ENCODE measurements at regions not wholly inside any gene's neighbourhood (a gene's known extent, or its start where the extent isn't known, plus 50 kb on each side); places are given as distances from the start of the nearest gene placed in this dataset.

- H3K27me3 ChIP-seq = no peaks in the 10 kb centered on the region
- H3K4me3 ChIP-seq = no peak overlapping the region
- H3K36me3 ChIP-seq = no peaks in the 10 kb centered on the region
- H3K27ac ChIP-seq = no peak overlapping the region
- no peaks in the 10 kb centered on the region for H3K9me3 ChIP-seq
- no peak for DNase-seq (ENCODE audit: low spot score)
- no peak for TF ChIP-seq CTCF (IDR thresholded peaks at IDR 0.05)
- no peaks in the 10 kb centered on the region for H3K4me1 ChIP-seq
Observed at GRCh38 chrX:69293776-69294601, 128.7 kb upstream of the PJA1 start.

- Histone ChIP-seq H3K36me3 (no peaks in the 10 kb centered on the region), H3K9me3 (no peaks in the 10 kb centered on the region), H3K27ac (no peak overlapping the region), H3K27me3 (no peaks in the 10 kb centered on the region), H3K4me3 (no peak overlapping the region), H3K4me1 (peaks cover 0 to 3% of the 10 kb centered on the region in 2 donors)
- no peak for TF ChIP-seq CTCF (IDR thresholded peaks at IDR 0.05)
- DNase-seq (ENCODE audit: low spot score) = no peak
Observed at GRCh38 chrX:69291116-69291515, 125.9 kb upstream of the PJA1 start.

- Histone ChIP-seq H3K4me1 (peaks cover 0 to 11% of the 10 kb centered on the region in 2 donors), H3K27me3 (no peaks in the 10 kb centered on the region), H3K9me3 (no peaks in the 10 kb centered on the region), H3K27ac (no peak overlapping the region), H3K4me3 (no peak overlapping the region), H3K36me3 (no peaks in the 10 kb centered on the region)
- no peak for DNase-seq (ENCODE audit: low spot score)
- TF ChIP-seq CTCF (IDR thresholded peaks at IDR 0.05) = no peak
Observed at GRCh38 chrX:69290292-69290691, 125.0 kb upstream of the PJA1 start.

GRCh38 chrX:69289793-69290123 lies 124.5 kb upstream of the PJA1 start:
- no peaks in the 10 kb centered on the region for H3K27me3 ChIP-seq
- no peaks in the 10 kb centered on the region for H3K9me3 ChIP-seq
- H3K36me3 ChIP-seq = no peaks in the 10 kb centered on the region
- DNase-seq (ENCODE audit: low spot score) = no peak
- H3K27ac ChIP-seq = no peak overlapping the region
- H3K4me3 ChIP-seq = no peak overlapping the region
- peaks cover 0 to 16% of the 10 kb centered on the region in 2 donors for H3K4me1 ChIP-seq
- no peak for TF ChIP-seq CTCF (IDR thresholded peaks at IDR 0.05)

GRCh38 chrX:69289046-69289792 lies 124.0 kb upstream of the PJA1 start:
- no peak for DNase-seq (ENCODE audit: low spot score)
- Histone ChIP-seq H3K27me3 (no peaks in the 10 kb centered on the region), H3K27ac (no peak overlapping the region), H3K36me3 (no peaks in the 10 kb centered on the region), H3K4me3 (no peak overlapping the region), H3K4me1 (peaks cover 0 to 16% of the 10 kb centered on the region in 2 donors), H3K9me3 (no peaks in the 10 kb centered on the region)
- TF ChIP-seq CTCF (IDR thresholded peaks at IDR 0.05) = no peak
